Chondrocyte (in vitro differentiated cells): ENCODE measurements at regions not wholly inside any gene's neighbourhood (a gene's known extent, or its start where the extent isn't known, plus 50 kb on each side); places are given as distances from the start of the nearest gene placed in this dataset.

ENCODE experiments used
- DNase-seq: peaks from one replicate; pipeline ENCODE4 v3.0.0; 2021; ENCODE audit warnings: mixed read lengths, low spot score
- H3K27ac Mint-ChIP-seq: one replicate; pipeline ENCODE4 v1.8.0; 2021; ENCODE audit warnings: mild to moderate bottlenecking, moderate library complexity, mixed read lengths; ENCODE audit not compliant: unreplicated experiment
- H3K27me3 Mint-ChIP-seq: 2 replicates; pipeline ENCODE4 v1.8.0; 2021; ENCODE audit warnings: low read depth, mixed read lengths
- H3K36me3 Mint-ChIP-seq: 2 replicates; pipeline ENCODE4 v1.8.0; 2021; ENCODE audit warnings: low read depth, mixed read lengths
- H3K4me1 Mint-ChIP-seq: 2 replicates; pipeline ENCODE4 v1.8.0; 2021; ENCODE audit warnings: low read depth, mild to moderate bottlenecking, mixed read lengths
- H3K4me3 Mint-ChIP-seq: one replicate; pipeline ENCODE4 v1.8.0; 2021; ENCODE audit warnings: mild to moderate bottlenecking, moderate library complexity, mixed read lengths; ENCODE audit not compliant: unreplicated experiment
- H3K9me3 Mint-ChIP-seq: 2 replicates; pipeline ENCODE4 v1.8.0; 2021; ENCODE audit warnings: low read depth, mixed read lengths
- TF ChIP-seq, protein P1 (sequence below): fragments of 200-600 bp; sonication (generic); IDR thresholded peaks from 2 replicates; pipeline ENCODE4 v1.5.0; 2021; ENCODE audit warnings: antibody characterized with exemption, mild to moderate bottlenecking, moderate library complexity

DNA sequence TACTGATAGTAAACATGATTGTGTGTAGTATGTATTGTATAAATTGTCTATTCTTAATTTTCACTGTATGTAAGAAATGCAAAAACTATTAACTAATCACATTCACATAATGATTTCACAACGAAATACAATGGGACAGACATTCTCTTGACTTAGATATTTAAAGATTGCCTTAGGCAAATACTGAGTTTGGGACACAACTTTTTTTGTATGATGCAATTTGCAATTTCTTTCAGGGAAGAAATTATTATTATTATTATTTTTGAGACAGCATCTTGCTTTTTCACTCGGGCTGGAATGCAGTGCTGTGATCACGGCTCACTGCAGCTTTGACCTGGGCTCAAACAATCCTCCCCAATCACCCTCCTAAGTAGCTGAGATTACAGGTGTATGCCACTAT lies 173.2 kb upstream of the TRIM24 start:
- DNase-seq: no peak
- Mint-ChIP-seq H3K9me3 (peaks cover 11% of the 10 kb centered on the region), H3K27ac (no peak overlapping the region), H3K4me1 (peaks cover 19% of the 10 kb centered on the region), H3K4me3 (no peak overlapping the region), H3K36me3 (peaks cover 5% of the 10 kb centered on the region), H3K27me3 (no peaks in the 10 kb centered on the region)
- TF ChIP-seq, protein P1, sequence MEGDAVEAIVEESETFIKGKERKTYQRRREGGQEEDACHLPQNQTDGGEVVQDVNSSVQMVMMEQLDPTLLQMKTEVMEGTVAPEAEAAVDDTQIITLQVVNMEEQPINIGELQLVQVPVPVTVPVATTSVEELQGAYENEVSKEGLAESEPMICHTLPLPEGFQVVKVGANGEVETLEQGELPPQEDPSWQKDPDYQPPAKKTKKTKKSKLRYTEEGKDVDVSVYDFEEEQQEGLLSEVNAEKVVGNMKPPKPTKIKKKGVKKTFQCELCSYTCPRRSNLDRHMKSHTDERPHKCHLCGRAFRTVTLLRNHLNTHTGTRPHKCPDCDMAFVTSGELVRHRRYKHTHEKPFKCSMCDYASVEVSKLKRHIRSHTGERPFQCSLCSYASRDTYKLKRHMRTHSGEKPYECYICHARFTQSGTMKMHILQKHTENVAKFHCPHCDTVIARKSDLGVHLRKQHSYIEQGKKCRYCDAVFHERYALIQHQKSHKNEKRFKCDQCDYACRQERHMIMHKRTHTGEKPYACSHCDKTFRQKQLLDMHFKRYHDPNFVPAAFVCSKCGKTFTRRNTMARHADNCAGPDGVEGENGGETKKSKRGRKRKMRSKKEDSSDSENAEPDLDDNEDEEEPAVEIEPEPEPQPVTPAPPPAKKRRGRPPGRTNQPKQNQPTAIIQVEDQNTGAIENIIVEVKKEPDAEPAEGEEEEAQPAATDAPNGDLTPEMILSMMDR: no peak

DNA sequence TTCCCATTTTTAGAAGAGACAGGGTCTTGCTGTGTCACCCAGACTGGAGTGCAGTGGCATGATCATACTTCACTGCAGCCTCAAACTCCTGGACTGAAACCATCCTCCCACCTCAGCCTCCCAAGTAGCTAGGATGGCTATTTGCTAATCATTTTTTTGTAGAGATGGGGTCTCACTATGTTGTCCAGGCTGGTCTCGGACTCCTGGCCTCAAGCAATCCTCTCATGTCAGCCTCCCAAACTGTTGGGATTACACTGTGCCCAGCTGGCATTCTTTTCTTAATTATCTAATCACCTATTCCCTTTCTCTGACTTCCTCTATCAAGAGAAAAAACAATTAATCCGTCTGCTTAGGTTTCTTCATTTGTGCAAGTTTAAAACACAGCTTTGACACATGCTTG lies 172.5 kb upstream of the TRIM24 start:
- H3K4me1 Mint-ChIP-seq: peaks cover 13% of the 10 kb centered on the region
- H3K27ac Mint-ChIP-seq: no peak overlapping the region
- H3K27me3 Mint-ChIP-seq: no peaks in the 10 kb centered on the region
- DNase-seq: no peak
- peaks cover 11% of the 10 kb centered on the region for H3K9me3 Mint-ChIP-seq
- no peak overlapping the region for H3K4me3 Mint-ChIP-seq
- H3K36me3 Mint-ChIP-seq: peaks cover 5% of the 10 kb centered on the region
- TF ChIP-seq, protein P1: no peak

DNA sequence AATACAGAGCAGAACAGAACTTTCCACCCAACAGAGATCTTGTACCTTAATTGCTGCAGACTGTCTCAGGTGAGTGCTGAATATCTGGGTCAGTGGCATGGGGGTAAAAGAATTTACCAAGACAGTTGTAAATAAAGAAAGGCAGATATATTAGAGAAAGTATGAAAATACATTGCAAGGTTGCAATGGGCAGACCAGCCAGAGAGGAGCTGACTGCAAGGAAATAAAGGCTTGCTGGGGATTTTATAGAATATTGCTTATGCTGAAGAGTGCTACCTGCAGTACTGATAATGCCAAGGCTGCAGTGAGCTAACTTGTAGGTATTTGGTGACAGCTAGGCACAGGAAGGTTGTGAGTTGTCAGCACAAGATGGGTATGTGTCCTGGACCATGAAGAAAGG lies 171.0 kb upstream of the TRIM24 start:
- peaks cover 5% of the 10 kb centered on the region for H3K36me3 Mint-ChIP-seq
- TF ChIP-seq, protein P1: no peak
- H3K4me1 Mint-ChIP-seq: peaks cover 6% of the 10 kb centered on the region
- no peak overlapping the region for H3K4me3 Mint-ChIP-seq
- no peak overlapping the region for H3K27ac Mint-ChIP-seq
- peaks cover 11% of the 10 kb centered on the region for H3K9me3 Mint-ChIP-seq
- DNase-seq: no peak
- no peaks in the 10 kb centered on the region for H3K27me3 Mint-ChIP-seq

DNA sequence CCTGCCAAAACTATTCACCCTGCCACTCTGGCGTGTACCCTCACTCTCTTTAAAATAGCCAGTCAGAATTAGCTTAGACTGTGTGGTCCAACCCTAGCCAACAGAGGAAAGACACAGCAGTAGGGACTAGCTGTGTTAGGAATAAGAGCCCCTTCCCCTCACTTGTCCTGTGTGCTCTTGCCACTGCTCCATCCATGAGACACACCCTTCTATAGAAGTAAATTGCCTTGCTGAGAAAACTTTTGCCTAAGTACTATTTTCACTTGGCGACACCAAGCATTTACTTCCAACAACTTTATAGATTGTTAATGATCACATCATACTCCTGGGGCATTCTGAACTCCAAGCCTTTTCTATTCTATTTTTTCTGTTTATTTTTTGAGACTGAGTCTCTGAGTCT lies 170.2 kb upstream of the TRIM24 start:
- Mint-ChIP-seq H3K4me1 (peaks cover 12% of the 10 kb centered on the region), H3K27ac (no peak overlapping the region), H3K4me3 (no peak overlapping the region), H3K9me3 (peaks cover 11% of the 10 kb centered on the region), H3K27me3 (no peaks in the 10 kb centered on the region), H3K36me3 (peaks cover 5% of the 10 kb centered on the region)
- TF ChIP-seq, protein P1: no peak
- no peak for DNase-seq

DNA sequence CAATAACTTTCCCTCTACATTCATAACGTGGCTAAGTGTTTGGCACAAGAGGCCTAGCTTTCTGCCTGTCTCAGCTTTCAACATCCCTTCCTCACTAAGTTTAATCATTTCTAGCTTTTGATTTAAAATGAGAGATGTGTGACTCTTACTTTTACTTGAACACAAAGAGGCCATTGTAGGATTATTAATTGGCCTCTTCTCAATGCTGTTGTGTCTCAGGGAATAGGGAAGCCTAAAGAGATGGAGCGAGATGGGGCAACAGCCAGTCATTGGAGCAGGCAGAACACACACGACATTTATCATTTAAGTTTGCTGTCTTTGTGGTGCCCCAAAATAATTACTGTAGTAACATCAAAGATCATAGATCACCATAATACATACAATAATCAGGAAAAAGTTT lies 167.1 kb upstream of the TRIM24 start:
- DNase-seq: no peak
- peaks cover 19% of the 10 kb centered on the region for H3K4me1 Mint-ChIP-seq
- TF ChIP-seq, protein P1: no peak
- H3K36me3 Mint-ChIP-seq: peaks cover 5% of the 10 kb centered on the region
- peak overlapping the region; percentile 22 for H3K27ac Mint-ChIP-seq
- peaks cover 11% of the 10 kb centered on the region for H3K9me3 Mint-ChIP-seq
- H3K4me3 Mint-ChIP-seq: no peak overlapping the region
- no peaks in the 10 kb centered on the region for H3K27me3 Mint-ChIP-seq
